Parathyroid adenoma (tissue), 2 donors: ENCODE measurements at regions not wholly inside any gene's neighbourhood (a gene's known extent, or its start where the extent isn't known, plus 50 kb on each side); places are given as distances from the start of the nearest gene placed in this dataset.

ENCODE experiments used
- H2AFZ ChIP-seq: fragments of 300-600 bp; sonication (generic); one replicate; pipeline ENCODE4 v1.7.0; 2017; ENCODE audit warnings: antibody characterized with exemption, mild to moderate bottlenecking
- H3K27ac ChIP-seq: fragments of 300-600 bp; sonication (generic); one replicate; pipeline ENCODE4 v1.7.0; 2017
- H3K27me3 ChIP-seq: fragments of 300-600 bp; sonication (generic); one replicate; pipeline ENCODE4 v1.7.0; 2017; ENCODE audit warnings: low read length; ENCODE audit not compliant: control insufficient read depth, insufficient read depth
- H3K36me3 ChIP-seq: fragments of 300-600 bp; sonication (generic); one replicate; pipeline ENCODE4 v1.7.0; 2017; ENCODE audit warnings: low read length; ENCODE audit not compliant: control insufficient read depth, insufficient read depth
- H3K4me1 ChIP-seq: fragments of 300-600 bp; sonication (generic); one replicate; pipeline ENCODE4 v1.7.0; 2017; ENCODE audit warnings: control low read depth
- H3K4me2 ChIP-seq: fragments of 300-600 bp; sonication (generic); one replicate; pipeline ENCODE4 v1.7.0; 2017; ENCODE audit warnings: low read length
- H3K4me3 ChIP-seq: fragments of 300-600 bp; sonication (generic); one replicate; pipeline ENCODE4 v1.7.0; 2017; ENCODE audit warnings: low read depth, low read length
- H3K79me2 ChIP-seq: fragments of 300-600 bp; sonication (generic); one replicate; pipeline ENCODE4 v1.7.0; 2017; ENCODE audit warnings: control low read depth
- H3K9ac ChIP-seq: fragments of 300-600 bp; sonication (generic); one replicate; pipeline ENCODE4 v1.7.0; 2017; ENCODE audit warnings: mild to moderate bottlenecking
- H3K9me3 ChIP-seq: fragments of 300-600 bp; sonication (generic); one replicate; pipeline ENCODE4 v1.7.0; 2017; ENCODE audit warnings: low read length; ENCODE audit not compliant: control insufficient read depth
- TF ChIP-seq, protein P1 (sequence below): fragments of 300-600 bp; sonication (generic); IDR thresholded peaks from one replicate; pipeline ENCODE4 v1.7.0; 2017; ENCODE audit warnings: antibody characterized with exemption, mild to moderate bottlenecking
- donor health status: primary hyperparathyroidism.

DNA sequence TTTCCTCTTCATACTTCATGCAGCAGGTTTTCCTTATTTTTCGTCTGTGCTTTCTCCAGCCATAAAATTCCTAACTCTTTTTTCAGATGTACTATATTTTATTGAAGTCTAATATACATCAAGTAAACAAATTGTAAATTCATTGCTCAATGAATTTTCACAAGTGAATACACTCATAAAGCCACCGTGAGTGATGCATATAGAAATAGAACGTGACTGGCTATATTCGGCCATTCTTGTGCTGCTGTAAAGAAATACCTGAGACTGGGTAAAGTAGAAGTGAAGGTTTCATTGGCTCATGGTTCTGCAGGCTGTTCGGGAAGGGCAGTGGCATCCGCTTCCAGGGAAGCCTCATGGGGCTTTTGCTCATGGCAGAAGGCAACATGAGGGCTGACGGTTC is 868.4 kb upstream of the EEF2KMT start:
- Histone ChIP-seq H3K9ac (no peak overlapping the region), H2AFZ (no peak overlapping the region), H3K79me2 (no peaks in the 10 kb centered on the region), H3K9me3 (no peaks in the 10 kb centered on the region), H3K4me2 (no peak overlapping the region), H3K27me3 (no peaks in the 10 kb centered on the region), H3K36me3 (no peaks in the 10 kb centered on the region), H3K4me3 (no peak overlapping the region), H3K27ac (no peak overlapping the region), H3K4me1 (no peaks in the 10 kb centered on the region)
- TF ChIP-seq, protein P1, sequence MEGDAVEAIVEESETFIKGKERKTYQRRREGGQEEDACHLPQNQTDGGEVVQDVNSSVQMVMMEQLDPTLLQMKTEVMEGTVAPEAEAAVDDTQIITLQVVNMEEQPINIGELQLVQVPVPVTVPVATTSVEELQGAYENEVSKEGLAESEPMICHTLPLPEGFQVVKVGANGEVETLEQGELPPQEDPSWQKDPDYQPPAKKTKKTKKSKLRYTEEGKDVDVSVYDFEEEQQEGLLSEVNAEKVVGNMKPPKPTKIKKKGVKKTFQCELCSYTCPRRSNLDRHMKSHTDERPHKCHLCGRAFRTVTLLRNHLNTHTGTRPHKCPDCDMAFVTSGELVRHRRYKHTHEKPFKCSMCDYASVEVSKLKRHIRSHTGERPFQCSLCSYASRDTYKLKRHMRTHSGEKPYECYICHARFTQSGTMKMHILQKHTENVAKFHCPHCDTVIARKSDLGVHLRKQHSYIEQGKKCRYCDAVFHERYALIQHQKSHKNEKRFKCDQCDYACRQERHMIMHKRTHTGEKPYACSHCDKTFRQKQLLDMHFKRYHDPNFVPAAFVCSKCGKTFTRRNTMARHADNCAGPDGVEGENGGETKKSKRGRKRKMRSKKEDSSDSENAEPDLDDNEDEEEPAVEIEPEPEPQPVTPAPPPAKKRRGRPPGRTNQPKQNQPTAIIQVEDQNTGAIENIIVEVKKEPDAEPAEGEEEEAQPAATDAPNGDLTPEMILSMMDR = no peak

DNA sequence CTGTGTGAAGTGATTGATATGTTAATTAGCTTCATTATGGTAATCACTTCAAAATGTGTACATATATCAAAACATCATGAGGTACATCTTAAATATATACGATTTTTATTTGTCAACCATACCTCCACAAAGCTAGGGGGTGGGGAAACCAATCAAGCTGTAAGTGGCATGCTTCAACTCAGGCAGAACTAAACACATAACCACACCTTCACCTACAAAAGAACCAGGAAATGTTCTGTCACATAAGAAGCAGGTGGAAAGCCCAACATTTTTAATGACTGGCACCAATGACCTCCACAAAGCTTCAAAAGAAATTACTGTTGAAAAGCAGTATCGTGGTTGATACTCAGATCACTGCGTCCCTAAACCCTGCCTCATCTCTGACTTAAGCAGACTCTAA is 867.7 kb upstream of the EEF2KMT start:
- Histone ChIP-seq H2AFZ (no peak overlapping the region), H3K27ac (no peak overlapping the region), H3K79me2 (no peaks in the 10 kb centered on the region), H3K4me2 (no peak overlapping the region), H3K9ac (no peak overlapping the region), H3K4me1 (no peaks in the 10 kb centered on the region), H3K4me3 (no peak overlapping the region), H3K36me3 (no peaks in the 10 kb centered on the region), H3K27me3 (no peaks in the 10 kb centered on the region), H3K9me3 (no peaks in the 10 kb centered on the region)
- TF ChIP-seq, protein P1 = no peak

DNA sequence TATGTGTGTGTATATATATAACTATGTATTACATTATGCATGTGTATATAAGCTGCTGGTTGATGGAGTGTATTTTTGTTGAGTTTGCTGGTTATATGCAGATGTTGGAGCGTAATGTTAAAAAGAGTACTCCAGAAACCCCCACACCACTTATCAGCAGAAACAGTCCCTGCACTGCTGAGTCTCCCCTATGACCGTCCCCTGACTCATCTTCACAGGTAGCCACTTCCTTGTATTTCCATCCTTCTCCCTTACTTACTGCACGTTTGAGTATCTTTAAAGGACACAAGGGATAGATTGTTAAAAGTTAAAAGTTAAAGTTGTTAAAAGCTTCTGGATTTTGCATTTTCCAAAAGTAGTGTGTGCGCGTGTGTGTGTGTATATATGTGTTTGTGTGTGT is 853.9 kb upstream of the EEF2KMT start:
- Histone ChIP-seq H3K27me3 (no peaks in the 10 kb centered on the region), H3K79me2 (no peaks in the 10 kb centered on the region), H3K9me3 (no peaks in the 10 kb centered on the region), H3K4me3 (no peak overlapping the region), H3K36me3 (no peaks in the 10 kb centered on the region), H3K4me2 (no peak overlapping the region), H3K27ac (no peak overlapping the region), H2AFZ (no peak overlapping the region), H3K9ac (no peak overlapping the region), H3K4me1 (no peaks in the 10 kb centered on the region)
- TF ChIP-seq, protein P1 = no peak

DNA sequence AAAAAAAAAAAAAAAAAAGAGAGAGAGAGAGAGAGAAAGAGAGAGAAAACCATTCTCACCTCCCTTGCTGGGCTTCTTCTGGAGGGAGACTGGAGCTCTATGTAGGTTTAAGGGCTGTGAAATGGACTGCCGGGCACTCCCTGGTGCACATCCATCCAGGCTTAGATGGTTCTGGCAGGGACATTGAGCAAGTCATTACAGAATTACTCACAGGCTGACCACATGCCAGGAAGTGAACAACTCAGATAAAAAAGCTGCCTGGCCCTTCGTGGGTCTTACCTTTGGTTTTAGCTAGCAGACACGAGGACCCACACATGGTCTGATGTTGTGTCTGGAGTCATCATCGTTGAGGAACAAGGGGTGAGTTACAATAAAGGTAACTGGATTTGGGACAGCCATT is 847.4 kb upstream of the EEF2KMT start:
- Histone ChIP-seq H3K79me2 (no peaks in the 10 kb centered on the region), H2AFZ (no peak overlapping the region), H3K4me1 (no peaks in the 10 kb centered on the region), H3K4me2 (no peak overlapping the region), H3K27me3 (no peaks in the 10 kb centered on the region), H3K4me3 (no peak overlapping the region), H3K9ac (no peak overlapping the region), H3K36me3 (no peaks in the 10 kb centered on the region), H3K9me3 (peaks cover 3% of the 10 kb centered on the region), H3K27ac (no peak overlapping the region)
- TF ChIP-seq, protein P1 = no peak

DNA sequence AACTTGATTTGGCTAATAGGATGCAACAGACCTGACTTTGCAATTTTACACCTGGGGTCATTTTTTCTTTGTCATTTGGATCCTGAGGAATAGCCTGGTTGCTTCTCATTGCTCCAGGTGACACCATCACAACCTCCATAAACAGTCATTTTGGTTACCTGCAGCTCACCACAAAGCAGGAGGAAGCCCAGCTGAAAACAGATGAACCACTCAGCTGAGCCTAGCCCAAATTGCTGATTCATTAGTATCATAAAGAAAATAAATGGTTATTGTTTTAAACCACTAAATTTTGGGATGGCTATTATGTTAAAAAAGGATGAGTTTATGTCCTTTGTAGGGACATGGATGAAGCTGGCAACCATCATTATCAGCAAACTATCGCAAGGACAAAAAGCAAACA is 841.0 kb upstream of the EEF2KMT start:
- H3K4me3 ChIP-seq = no peak overlapping the region
- no peaks in the 10 kb centered on the region for H3K79me2 ChIP-seq
- H3K27me3 ChIP-seq = no peaks in the 10 kb centered on the region
- H2AFZ ChIP-seq = no peak overlapping the region
- H3K9ac ChIP-seq = no peak overlapping the region
- TF ChIP-seq, protein P1 = no peak
- H3K27ac ChIP-seq = no peak overlapping the region
- peaks cover 3% of the 10 kb centered on the region for H3K9me3 ChIP-seq
- H3K4me2 ChIP-seq = no peak overlapping the region
- H3K36me3 ChIP-seq = no peaks in the 10 kb centered on the region
- no peaks in the 10 kb centered on the region for H3K4me1 ChIP-seq
